ENCODE measurements at regions not wholly inside any gene's neighbourhood (a gene's known extent, or its start where the extent isn't known, plus 50 kb on each side); places are given as distances from the start of the nearest gene placed in this dataset.

- Histone ChIP-seq H3K27me3 (replicated peaks; ENCODE audit: control insufficient read depth, insufficient read depth, low read length, poor library complexity, severe bottlenecking) (no peaks in the 10 kb centered on the region), H3K27ac (ENCODE audit: insufficient read depth, low read length, poor library complexity, severe bottlenecking) (no peak overlapping the region), H3K36me3 (ENCODE audit: control insufficient read depth, insufficient read depth, low read length) (no peaks in the 10 kb centered on the region), H3K9me3 (ENCODE audit: control insufficient read depth, low read length) (no peaks in the 10 kb centered on the region), H3K4me3 (ENCODE audit: insufficient read depth, low read depth, low read length, poor library complexity, severe bottlenecking) (no peak overlapping the region), H3K4me1 (ENCODE audit: control insufficient read depth, insufficient read depth, low read length, poor library complexity, severe bottlenecking) (no peaks in the 10 kb centered on the region)
- no peak for DNase-seq
These were observed 164.1 kb downstream of the RNF144B start for GRCh38 chr6:18551228-18551627.

GRCh38 chr6:18555750-18556149, 168.6 kb downstream of the RNF144B start:
- DNase-seq = no peak
- no peaks in the 10 kb centered on the region for H3K4me1 ChIP-seq (ENCODE audit: control insufficient read depth, insufficient read depth, low read length, poor library complexity, severe bottlenecking)
- no peak overlapping the region for H3K27ac ChIP-seq (ENCODE audit: insufficient read depth, low read length, poor library complexity, severe bottlenecking)
- no peaks in the 10 kb centered on the region for H3K36me3 ChIP-seq (ENCODE audit: control insufficient read depth, insufficient read depth, low read length)
- no peaks in the 10 kb centered on the region for H3K9me3 ChIP-seq (ENCODE audit: control insufficient read depth, low read length)
- H3K4me3 ChIP-seq (ENCODE audit: insufficient read depth, low read depth, low read length, poor library complexity, severe bottlenecking) = no peak overlapping the region
- H3K27me3 ChIP-seq (replicated peaks; ENCODE audit: control insufficient read depth, insufficient read depth, low read length, poor library complexity, severe bottlenecking) = no peaks in the 10 kb centered on the region

GRCh38 chr6:18561037-18561750, 174.0 kb downstream of the RNF144B start:
- no peaks in the 10 kb centered on the region for H3K4me1 ChIP-seq (ENCODE audit: control insufficient read depth, insufficient read depth, low read length, poor library complexity, severe bottlenecking)
- no peak for DNase-seq
- no peak overlapping the region for H3K4me3 ChIP-seq (ENCODE audit: insufficient read depth, low read depth, low read length, poor library complexity, severe bottlenecking)

GRCh38 chr6:18562726-18563125, 175.6 kb downstream of the RNF144B start:
- DNase-seq = no peak
- Histone ChIP-seq H3K4me1 (ENCODE audit: control insufficient read depth, insufficient read depth, low read length, poor library complexity, severe bottlenecking) (no peaks in the 10 kb centered on the region), H3K27ac (ENCODE audit: insufficient read depth, low read length, poor library complexity, severe bottlenecking) (no peak overlapping the region), H3K4me3 (ENCODE audit: insufficient read depth, low read depth, low read length, poor library complexity, severe bottlenecking) (no peak overlapping the region), H3K27me3 (replicated peaks; ENCODE audit: control insufficient read depth, insufficient read depth, low read length, poor library complexity, severe bottlenecking) (no peaks in the 10 kb centered on the region), H3K36me3 (ENCODE audit: control insufficient read depth, insufficient read depth, low read length) (no peaks in the 10 kb centered on the region), H3K9me3 (ENCODE audit: control insufficient read depth, low read length) (no peaks in the 10 kb centered on the region)

More at GRCh38 chr6:18561037-18561750, 174.0 kb downstream of the RNF144B start:
- Histone ChIP-seq H3K9me3 (ENCODE audit: control insufficient read depth, low read length) (no peaks in the 10 kb centered on the region), H3K27ac (ENCODE audit: insufficient read depth, low read length, poor library complexity, severe bottlenecking) (no peak overlapping the region), H3K36me3 (ENCODE audit: control insufficient read depth, insufficient read depth, low read length) (no peaks in the 10 kb centered on the region), H3K27me3 (replicated peaks; ENCODE audit: control insufficient read depth, insufficient read depth, low read length, poor library complexity, severe bottlenecking) (no peaks in the 10 kb centered on the region)

GRCh38 chr6:18564775-18565174, 177.6 kb downstream of the RNF144B start:
- no peaks in the 10 kb centered on the region for H3K27me3 ChIP-seq (replicated peaks; ENCODE audit: control insufficient read depth, insufficient read depth, low read length, poor library complexity, severe bottlenecking)
- H3K36me3 ChIP-seq (ENCODE audit: control insufficient read depth, insufficient read depth, low read length) = no peaks in the 10 kb centered on the region
- DNase-seq = no peak
- no peak overlapping the region for H3K27ac ChIP-seq (ENCODE audit: insufficient read depth, low read length, poor library complexity, severe bottlenecking)
- no peaks in the 10 kb centered on the region for H3K9me3 ChIP-seq (ENCODE audit: control insufficient read depth, low read length)
- no peak overlapping the region for H3K4me3 ChIP-seq (ENCODE audit: insufficient read depth, low read depth, low read length, poor library complexity, severe bottlenecking)
- no peaks in the 10 kb centered on the region for H3K4me1 ChIP-seq (ENCODE audit: control insufficient read depth, insufficient read depth, low read length, poor library complexity, severe bottlenecking)

- no peak overlapping the region for H3K27ac ChIP-seq (ENCODE audit: insufficient read depth, low read length, poor library complexity, severe bottlenecking)
- H3K9me3 ChIP-seq (ENCODE audit: control insufficient read depth, low read length) = no peaks in the 10 kb centered on the region
- H3K4me3 ChIP-seq (ENCODE audit: insufficient read depth, low read depth, low read length, poor library complexity, severe bottlenecking) = no peak overlapping the region
- no peaks in the 10 kb centered on the region for H3K36me3 ChIP-seq (ENCODE audit: control insufficient read depth, insufficient read depth, low read length)
- no peaks in the 10 kb centered on the region for H3K27me3 ChIP-seq (replicated peaks; ENCODE audit: control insufficient read depth, insufficient read depth, low read length, poor library complexity, severe bottlenecking)
- no peaks in the 10 kb centered on the region for H3K4me1 ChIP-seq (ENCODE audit: control insufficient read depth, insufficient read depth, low read length, poor library complexity, severe bottlenecking)
- DNase-seq = no peak
These were observed 178.1 kb downstream of the RNF144B start for GRCh38 chr6:18565231-18565630.

GRCh38 chr6:18567380-18567779, 180.2 kb downstream of the RNF144B start:
- Histone ChIP-seq H3K9me3 (ENCODE audit: control insufficient read depth, low read length) (no peaks in the 10 kb centered on the region), H3K4me3 (ENCODE audit: insufficient read depth, low read depth, low read length, poor library complexity, severe bottlenecking) (no peak overlapping the region), H3K27me3 (replicated peaks; ENCODE audit: control insufficient read depth, insufficient read depth, low read length, poor library complexity, severe bottlenecking) (no peaks in the 10 kb centered on the region), H3K27ac (ENCODE audit: insufficient read depth, low read length, poor library complexity, severe bottlenecking) (no peak overlapping the region), H3K36me3 (ENCODE audit: control insufficient read depth, insufficient read depth, low read length) (no peaks in the 10 kb centered on the region), H3K4me1 (ENCODE audit: control insufficient read depth, insufficient read depth, low read length, poor library complexity, severe bottlenecking) (no peaks in the 10 kb centered on the region)
- no peak for DNase-seq

GRCh38 chr6:18577491-18577890, 190.3 kb downstream of the RNF144B start:
- Histone ChIP-seq H3K9me3 (ENCODE audit: control insufficient read depth, low read length) (no peaks in the 10 kb centered on the region), H3K4me3 (ENCODE audit: insufficient read depth, low read depth, low read length, poor library complexity, severe bottlenecking) (no peak overlapping the region)
- DNase-seq = no peak

GRCh38 chr6:18579166-18579565, 192.0 kb downstream of the RNF144B start:
- H3K27ac ChIP-seq (ENCODE audit: insufficient read depth, low read length, poor library complexity, severe bottlenecking) = no peak overlapping the region
- no peaks in the 10 kb centered on the region for H3K4me1 ChIP-seq (ENCODE audit: control insufficient read depth, insufficient read depth, low read length, poor library complexity, severe bottlenecking)
- H3K4me3 ChIP-seq (ENCODE audit: insufficient read depth, low read depth, low read length, poor library complexity, severe bottlenecking) = no peak overlapping the region
- H3K36me3 ChIP-seq (ENCODE audit: control insufficient read depth, insufficient read depth, low read length) = no peaks in the 10 kb centered on the region
- no peak for DNase-seq
- H3K27me3 ChIP-seq (replicated peaks; ENCODE audit: control insufficient read depth, insufficient read depth, low read length, poor library complexity, severe bottlenecking) = no peaks in the 10 kb centered on the region
- H3K9me3 ChIP-seq (ENCODE audit: control insufficient read depth, low read length) = no peaks in the 10 kb centered on the region

More at GRCh38 chr6:18577491-18577890, 190.3 kb downstream of the RNF144B start:
- H3K4me1 ChIP-seq (ENCODE audit: control insufficient read depth, insufficient read depth, low read length, poor library complexity, severe bottlenecking) = no peaks in the 10 kb centered on the region
- no peak overlapping the region for H3K27ac ChIP-seq (ENCODE audit: insufficient read depth, low read length, poor library complexity, severe bottlenecking)
- no peaks in the 10 kb centered on the region for H3K27me3 ChIP-seq (replicated peaks; ENCODE audit: control insufficient read depth, insufficient read depth, low read length, poor library complexity, severe bottlenecking)
- no peaks in the 10 kb centered on the region for H3K36me3 ChIP-seq (ENCODE audit: control insufficient read depth, insufficient read depth, low read length)

GRCh38 chr6:18579869-18580268, 192.7 kb downstream of the RNF144B start:
- Histone ChIP-seq H3K4me3 (ENCODE audit: insufficient read depth, low read depth, low read length, poor library complexity, severe bottlenecking) (no peak overlapping the region), H3K27me3 (replicated peaks; ENCODE audit: control insufficient read depth, insufficient read depth, low read length, poor library complexity, severe bottlenecking) (no peaks in the 10 kb centered on the region), H3K4me1 (ENCODE audit: control insufficient read depth, insufficient read depth, low read length, poor library complexity, severe bottlenecking) (no peaks in the 10 kb centered on the region), H3K27ac (ENCODE audit: insufficient read depth, low read length, poor library complexity, severe bottlenecking) (no peak overlapping the region), H3K9me3 (ENCODE audit: control insufficient read depth, low read length) (no peaks in the 10 kb centered on the region), H3K36me3 (ENCODE audit: control insufficient read depth, insufficient read depth, low read length) (no peaks in the 10 kb centered on the region)
- DNase-seq = no peak
